ENCODE measurements at regions not wholly inside any gene's neighbourhood (a gene's known extent, or its start where the extent isn't known, plus 50 kb on each side); places are given as distances from the start of the nearest gene placed in this dataset.

DNA sequence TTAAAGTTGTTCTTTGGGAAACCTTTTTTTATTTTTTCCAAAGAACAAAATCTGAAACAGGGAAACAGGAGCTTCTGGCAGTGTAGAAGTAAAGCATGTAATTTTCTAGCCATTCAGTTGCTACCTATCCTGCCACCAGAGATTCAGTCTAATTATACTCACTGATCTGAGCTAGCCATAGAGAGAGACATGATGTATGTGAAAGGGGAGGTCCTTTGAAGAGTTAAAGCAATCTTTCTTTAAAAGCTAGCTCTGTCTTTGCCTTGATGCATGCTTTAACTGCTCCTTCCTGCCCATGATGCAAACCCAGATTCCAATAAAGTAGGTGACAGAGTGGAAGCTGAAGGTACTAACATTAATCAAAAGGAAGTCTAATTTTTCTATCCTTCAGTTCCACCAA is 114.1 kb upstream of the GRIK2 start:
- TF ChIP-seq, protein P1, sequence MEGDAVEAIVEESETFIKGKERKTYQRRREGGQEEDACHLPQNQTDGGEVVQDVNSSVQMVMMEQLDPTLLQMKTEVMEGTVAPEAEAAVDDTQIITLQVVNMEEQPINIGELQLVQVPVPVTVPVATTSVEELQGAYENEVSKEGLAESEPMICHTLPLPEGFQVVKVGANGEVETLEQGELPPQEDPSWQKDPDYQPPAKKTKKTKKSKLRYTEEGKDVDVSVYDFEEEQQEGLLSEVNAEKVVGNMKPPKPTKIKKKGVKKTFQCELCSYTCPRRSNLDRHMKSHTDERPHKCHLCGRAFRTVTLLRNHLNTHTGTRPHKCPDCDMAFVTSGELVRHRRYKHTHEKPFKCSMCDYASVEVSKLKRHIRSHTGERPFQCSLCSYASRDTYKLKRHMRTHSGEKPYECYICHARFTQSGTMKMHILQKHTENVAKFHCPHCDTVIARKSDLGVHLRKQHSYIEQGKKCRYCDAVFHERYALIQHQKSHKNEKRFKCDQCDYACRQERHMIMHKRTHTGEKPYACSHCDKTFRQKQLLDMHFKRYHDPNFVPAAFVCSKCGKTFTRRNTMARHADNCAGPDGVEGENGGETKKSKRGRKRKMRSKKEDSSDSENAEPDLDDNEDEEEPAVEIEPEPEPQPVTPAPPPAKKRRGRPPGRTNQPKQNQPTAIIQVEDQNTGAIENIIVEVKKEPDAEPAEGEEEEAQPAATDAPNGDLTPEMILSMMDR (conservative IDR thresholded peaks at IDR 0.05), result no peak
- TF ChIP-seq ZFX (IDR thresholded peaks at IDR 0.05), result no peak

All from C4-2B (cell line).